ENCODE measurements at regions not wholly inside any gene's neighbourhood (a gene's known extent, or its start where the extent isn't known, plus 50 kb on each side); places are given as distances from the start of the nearest gene placed in this dataset.
A peak's percentile ranks its signal among the peaks of the same experiment; 100 is the strongest.
"Not testable (repeated sequence)": the region's sequence is repeated elsewhere in the genome, so short reads cannot be mapped to it uniquely, and the experiment has no call there.

- no peak for DNase-seq (ENCODE audit: low read depth, low spot score)
Measured at GRCh38 chr9:86491468-86492266, 137.5 kb upstream of the TUT7 start.

- no peak for DNase-seq (ENCODE audit: low read depth, low spot score)
Measured at GRCh38 chr9:86488794-86489193, 134.6 kb upstream of the TUT7 start.

DNA sequence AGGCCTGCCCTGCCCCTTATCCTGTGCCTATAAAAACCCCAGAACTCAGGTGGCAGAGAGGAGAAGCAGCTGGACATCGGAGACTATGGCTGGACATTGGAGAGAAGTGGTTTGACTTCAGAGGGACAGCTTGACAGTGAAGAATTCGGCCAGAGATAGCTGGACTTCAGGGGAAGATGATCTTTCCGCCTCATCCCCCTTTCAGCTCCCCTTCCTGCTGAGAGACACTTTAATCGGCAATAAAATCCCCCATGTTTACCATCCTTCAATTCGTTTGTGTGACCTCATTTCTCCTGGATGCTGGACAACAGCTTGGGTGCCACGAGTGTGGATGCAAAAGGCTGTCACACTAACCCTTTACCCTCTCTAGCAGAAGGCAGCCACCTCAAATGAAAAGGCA lies 134.1 kb upstream of the TUT7 start:
- DNase-seq (ENCODE audit: low read depth, low spot score), result no peak

- no peak for DNase-seq (ENCODE audit: low read depth, low spot score)
Measured at GRCh38 chr9:86487838-86488233, 133.6 kb upstream of the TUT7 start.

GRCh38 chr9:86486891-86487837 lies 133.0 kb upstream of the TUT7 start:
- DNase-seq (ENCODE audit: low read depth, low spot score), result peak; percentile 75

- DNase-seq (ENCODE audit: low read depth, low spot score), result no peak
Measured at GRCh38 chr9:86485359-86485758, 131.1 kb upstream of the TUT7 start.

- DNase-seq (ENCODE audit: low read depth, low spot score), result no peak
Measured at GRCh38 chr9:86483496-86483895, 129.3 kb upstream of the TUT7 start.

DNA sequence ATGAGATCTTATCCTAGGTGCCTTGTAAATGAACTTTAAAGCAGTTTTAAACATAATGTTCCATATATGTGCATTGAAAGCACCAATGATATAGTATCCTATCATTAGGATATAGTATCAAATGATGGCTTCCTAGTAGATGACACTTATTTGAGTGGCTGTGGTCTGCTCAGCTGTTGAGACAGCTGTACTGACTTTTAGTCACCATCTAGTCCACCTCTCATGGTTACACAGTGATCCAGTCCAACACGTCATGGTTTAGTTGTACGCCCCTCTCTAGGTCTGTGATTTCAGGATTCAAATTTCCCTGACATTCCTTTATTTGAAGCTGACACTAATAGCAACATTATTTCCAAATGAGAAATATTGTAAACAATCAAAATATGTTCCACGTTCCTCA lies 127.3 kb upstream of the TUT7 start:
- DNase-seq (ENCODE audit: low read depth, low spot score), result no peak

GRCh38 chr9:86475255-86475654 lies 121.0 kb upstream of the TUT7 start:
- DNase-seq (ENCODE audit: low read depth, low spot score), result not testable (repeated sequence)

GRCh38 chr9:86471171-86471815 lies 117.1 kb upstream of the TUT7 start:
- DNase-seq (ENCODE audit: low read depth, low spot score), result peak; percentile 23

- DNase-seq (ENCODE audit: low read depth, low spot score), result peak; percentile 69
Measured at GRCh38 chr9:86470326-86470725, 116.1 kb upstream of the TUT7 start.

DNA sequence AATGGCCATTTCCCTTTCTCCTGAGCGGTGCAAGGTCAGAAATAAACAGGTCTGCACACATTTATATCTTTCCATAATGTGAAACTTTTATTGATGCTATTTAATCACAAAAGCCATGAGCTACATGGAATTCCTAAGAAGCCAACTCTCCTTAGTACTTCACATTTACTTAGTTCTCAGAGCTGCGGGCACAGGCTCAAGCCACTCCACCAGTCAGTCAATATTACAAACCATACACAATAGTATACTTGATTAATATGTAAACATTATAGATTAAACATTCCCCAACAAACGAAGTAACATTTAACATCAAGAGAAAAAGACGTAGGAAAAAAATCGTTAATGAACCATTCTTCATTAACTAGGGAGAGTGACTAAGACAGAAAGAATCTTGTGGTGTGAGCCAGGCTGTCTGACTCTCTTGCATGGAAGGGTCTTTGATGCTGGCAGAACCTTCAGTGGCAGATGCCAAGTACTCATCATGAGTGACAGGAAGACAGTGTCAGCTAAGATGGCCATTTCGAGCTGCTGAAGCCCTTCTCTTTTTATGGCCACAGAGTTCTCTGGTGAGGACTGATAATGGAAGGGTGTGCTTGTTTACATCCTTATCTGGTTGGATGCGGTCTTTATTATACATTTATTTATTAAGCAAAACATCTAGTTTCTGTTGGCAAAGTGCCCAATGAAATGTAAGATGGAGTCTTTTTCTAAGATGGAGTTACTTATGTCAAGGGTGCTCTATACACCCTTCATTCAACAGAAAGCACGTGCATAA lies 115.5 kb upstream of the TUT7 start:
- peak; percentile 51 for DNase-seq (ENCODE audit: low read depth, low spot score)

DNA sequence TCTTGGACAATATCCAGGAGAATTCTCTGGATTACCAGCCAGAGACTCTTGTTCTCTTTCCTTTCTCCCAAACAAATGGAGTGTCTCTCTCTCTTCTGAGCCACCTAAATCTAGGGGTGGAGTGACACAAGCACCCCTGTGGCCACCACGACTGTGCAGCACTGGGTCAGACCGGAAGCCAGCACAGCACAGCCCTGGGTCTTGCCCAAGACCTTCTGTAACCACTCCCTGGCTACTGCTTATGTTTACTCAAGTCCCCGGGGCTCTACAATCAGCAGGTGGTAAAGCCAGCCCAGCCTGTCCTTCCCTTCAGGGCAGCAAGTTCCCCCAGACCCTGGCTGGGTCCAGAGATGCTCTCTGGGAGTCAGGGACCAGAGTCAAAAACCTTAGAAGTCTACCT lies 110.0 kb upstream of the TUT7 start:
- no peak for DNase-seq (ENCODE audit: low read depth, low spot score)

GRCh38 chr9:86460216-86461002 lies 106.2 kb upstream of the TUT7 start:
- peak; percentile 39 for DNase-seq (ENCODE audit: low read depth, low spot score)

DNA sequence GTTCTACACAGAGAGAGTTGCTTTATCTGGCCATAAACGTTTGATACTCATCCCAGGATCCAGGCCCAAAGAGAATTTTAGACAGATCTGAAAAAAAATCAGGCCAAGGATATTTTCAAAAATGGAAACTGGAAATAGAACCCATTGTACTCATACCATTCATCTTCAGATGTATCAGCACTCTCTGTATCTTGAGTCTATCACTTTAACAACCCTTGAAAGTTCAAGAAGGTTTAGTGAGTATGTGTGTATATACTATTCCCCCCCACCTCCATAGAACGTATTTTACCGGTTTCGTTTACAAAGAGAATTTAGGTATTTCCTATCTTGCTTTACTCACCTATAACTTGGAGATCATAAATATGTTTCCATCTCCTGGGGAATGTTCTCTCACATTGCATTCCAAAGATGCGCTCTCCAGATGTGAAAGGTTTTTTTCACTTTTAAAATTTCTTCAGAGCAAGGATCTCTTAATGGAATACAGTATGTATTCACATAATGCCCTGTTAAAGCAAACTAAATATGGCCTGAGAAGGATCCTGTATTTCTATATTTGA lies 105.5 kb upstream of the TUT7 start:
- no peak for DNase-seq (ENCODE audit: low read depth, low spot score)

DNA sequence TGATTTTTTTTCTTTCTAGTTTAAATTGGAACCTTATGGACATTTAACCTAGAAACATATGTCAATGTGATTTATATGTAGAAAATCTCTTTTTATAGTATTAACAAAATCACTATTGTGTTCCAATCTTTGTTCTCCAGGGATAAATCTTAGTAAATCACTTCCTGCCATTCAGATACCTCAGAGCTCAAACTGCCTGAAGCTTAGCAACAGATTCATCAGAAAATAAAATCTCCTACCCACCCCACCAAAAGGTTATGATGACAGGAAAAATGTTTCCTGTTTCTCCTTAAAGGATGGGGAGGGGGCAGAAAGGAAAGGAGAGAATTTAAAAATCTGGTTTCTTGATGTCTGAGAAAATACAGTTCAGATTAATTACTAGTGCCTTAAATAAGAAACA lies 105.0 kb upstream of the TUT7 start:
- no peak for DNase-seq (ENCODE audit: low read depth, low spot score)

- DNase-seq (ENCODE audit: low read depth, low spot score), result no peak
Measured at GRCh38 chr9:86458191-86458855, 104.1 kb upstream of the TUT7 start.

GRCh38 chr9:86456416-86456815 lies 102.2 kb upstream of the TUT7 start:
- DNase-seq (ENCODE audit: low read depth, low spot score), result no peak

- DNase-seq (ENCODE audit: low read depth, low spot score), result peak; percentile 84
Measured at GRCh38 chr9:86454701-86455615, 100.7 kb upstream of the TUT7 start.

All from astrocyte of the hippocampus (primary cell).